ENCODE measurements at regions not wholly inside any gene's neighbourhood (a gene's known extent, or its start where the extent isn't known, plus 50 kb on each side); places are given as distances from the start of the nearest gene placed in this dataset.

- ATAC-seq: no peak
These were observed 257.7 kb downstream of the TXNL1 start for GRCh38 chr18:56380685-56381084.

GRCh38 chr18:56379256-56379655 lies 259.1 kb downstream of the TXNL1 start:
- no peak for ATAC-seq
- DNase-seq: no peak

More at GRCh38 chr18:56380685-56381084, 257.7 kb downstream of the TXNL1 start:
- no peak for DNase-seq

DNA sequence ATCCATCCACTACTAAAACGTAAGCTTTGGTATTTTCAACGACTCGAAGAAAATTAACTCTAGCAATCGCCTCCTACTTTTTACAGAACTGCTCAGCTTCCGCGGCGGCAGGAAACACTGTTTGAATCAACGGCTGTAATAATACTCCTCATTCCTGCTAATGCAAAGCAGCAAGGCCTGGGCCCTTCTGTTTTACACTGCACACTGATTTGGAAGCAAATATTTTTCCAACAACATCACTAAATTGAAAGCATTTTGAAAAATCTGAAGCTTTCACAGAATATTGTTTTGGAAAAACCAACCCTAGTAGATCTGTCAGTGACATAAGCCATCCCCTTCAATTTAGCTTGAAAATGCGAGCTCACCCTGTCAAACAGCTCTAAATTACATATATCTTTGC lies 261.2 kb downstream of the TXNL1 start:
- ATAC-seq (no peak), DNase-seq (no peak)

DNA sequence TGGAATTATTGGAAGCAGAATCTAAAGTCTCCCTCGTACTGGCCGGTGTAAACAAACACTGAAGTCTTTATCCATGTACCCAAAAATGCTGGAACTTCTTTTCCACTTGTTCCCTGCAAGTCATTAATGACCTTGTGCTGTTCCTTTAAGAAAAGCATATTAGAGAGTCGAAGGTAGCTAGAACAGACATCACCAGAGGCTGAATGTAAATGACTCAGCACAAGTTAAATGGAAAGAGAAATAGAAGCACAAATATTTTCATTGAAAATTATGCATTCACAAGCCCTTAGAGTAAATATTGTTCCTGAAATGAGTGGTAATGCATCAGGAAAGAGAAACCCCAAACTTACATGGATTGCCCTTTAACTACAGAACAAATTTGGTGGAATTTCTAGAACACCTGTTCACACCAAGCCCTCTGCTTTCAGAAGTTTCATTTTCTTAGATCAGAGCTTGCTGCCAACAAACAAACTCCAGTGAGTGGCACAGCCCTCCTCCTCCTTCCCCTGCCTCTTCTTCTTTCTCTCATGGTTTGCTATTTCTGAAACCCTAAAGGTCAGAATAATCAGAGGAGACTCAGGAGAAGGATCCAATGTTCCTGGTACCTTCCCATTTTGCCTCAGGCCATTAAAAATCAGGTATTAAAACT lies 264.3 kb downstream of the TXNL1 start:
- DNase-seq (no peak), ATAC-seq (no peak)

- DNase-seq (no peak), ATAC-seq (no peak)
These were observed 264.8 kb downstream of the TXNL1 start for GRCh38 chr18:56373601-56374000.

DNA sequence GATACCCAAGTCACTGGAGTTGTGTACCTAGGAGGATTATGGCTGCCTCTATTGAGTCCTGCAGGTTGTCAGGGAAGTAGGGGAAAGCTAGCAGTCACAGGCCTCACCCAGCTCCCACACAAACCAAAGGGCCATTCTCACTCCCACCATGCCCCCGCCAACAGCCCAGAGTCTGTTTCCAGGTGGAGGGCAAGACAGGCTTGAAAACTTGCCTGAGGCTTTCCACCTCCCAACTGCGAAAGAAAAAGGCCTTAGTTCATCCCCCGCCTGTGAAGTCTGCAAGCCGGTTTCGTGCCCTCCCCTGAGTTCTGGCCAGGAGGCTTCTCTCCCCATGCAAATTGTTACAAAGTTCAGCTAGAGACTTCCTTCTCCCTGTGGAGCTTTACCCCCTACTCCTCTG lies 270.3 kb downstream of the TXNL1 start:
- no peak for ATAC-seq

GRCh38 chr18:56358608-56359280 lies 279.6 kb downstream of the TXNL1 start:
- DNase-seq (no peak), ATAC-seq (no peak)

More for the DNA sequence above, 270.3 kb downstream of the TXNL1 start:
- no peak for DNase-seq

GRCh38 chr18:56353663-56354260 lies 284.6 kb downstream of the TXNL1 start:
- no peak for ATAC-seq
- no peak for DNase-seq

- DNase-seq (no peak), ATAC-seq (no peak)
These were observed 286.4 kb downstream of the TXNL1 start for GRCh38 chr18:56351911-56352500.

- ATAC-seq (no peak), DNase-seq (no peak)
These were observed 300.9 kb downstream of the TXNL1 start for GRCh38 chr18:56337507-56337906.

- ATAC-seq: no peak
These were observed 304.6 kb downstream of the TXNL1 start for GRCh38 chr18:56333839-56334238.

DNA sequence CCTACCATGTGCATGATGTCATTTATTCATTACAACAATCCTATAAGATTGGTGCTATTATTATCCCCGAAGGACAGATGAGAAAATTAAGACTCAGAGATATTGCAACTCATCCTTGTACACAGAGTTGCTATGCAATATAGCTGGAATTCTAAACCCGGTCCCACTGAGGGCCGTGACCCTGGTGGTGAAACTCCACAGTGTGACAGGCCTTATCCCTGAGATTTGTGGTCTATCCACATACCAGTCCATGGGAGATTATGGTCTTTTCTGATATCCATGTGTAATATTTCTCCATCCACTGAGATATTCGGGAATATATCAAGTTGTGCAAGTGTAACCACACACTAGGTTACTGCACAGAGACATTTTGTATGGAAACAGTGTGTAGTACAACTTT lies 305.2 kb downstream of the TXNL1 start:
- DNase-seq: no peak
- no peak for ATAC-seq

More at GRCh38 chr18:56333839-56334238, 304.6 kb downstream of the TXNL1 start:
- no peak for DNase-seq

DNA sequence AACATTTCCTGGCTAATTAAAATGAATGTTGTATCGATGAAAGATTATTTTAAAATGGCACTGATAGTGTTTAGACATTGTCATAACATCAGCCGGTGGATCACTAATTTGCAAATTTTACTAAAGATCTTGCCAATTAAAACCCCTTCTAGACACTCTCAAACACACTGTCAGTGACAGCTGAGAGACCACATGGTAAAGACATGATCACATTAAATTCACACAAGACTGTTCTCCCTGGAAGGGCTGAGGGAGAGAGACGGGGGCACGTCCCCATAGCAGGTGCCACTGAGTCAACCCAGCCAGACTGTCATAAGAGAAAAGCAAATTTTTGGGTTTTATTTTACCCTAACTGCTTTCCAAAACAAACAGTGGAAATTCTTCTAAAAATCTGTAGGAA lies 306.0 kb downstream of the TXNL1 start:
- ATAC-seq (no peak), DNase-seq (no peak)

DNA sequence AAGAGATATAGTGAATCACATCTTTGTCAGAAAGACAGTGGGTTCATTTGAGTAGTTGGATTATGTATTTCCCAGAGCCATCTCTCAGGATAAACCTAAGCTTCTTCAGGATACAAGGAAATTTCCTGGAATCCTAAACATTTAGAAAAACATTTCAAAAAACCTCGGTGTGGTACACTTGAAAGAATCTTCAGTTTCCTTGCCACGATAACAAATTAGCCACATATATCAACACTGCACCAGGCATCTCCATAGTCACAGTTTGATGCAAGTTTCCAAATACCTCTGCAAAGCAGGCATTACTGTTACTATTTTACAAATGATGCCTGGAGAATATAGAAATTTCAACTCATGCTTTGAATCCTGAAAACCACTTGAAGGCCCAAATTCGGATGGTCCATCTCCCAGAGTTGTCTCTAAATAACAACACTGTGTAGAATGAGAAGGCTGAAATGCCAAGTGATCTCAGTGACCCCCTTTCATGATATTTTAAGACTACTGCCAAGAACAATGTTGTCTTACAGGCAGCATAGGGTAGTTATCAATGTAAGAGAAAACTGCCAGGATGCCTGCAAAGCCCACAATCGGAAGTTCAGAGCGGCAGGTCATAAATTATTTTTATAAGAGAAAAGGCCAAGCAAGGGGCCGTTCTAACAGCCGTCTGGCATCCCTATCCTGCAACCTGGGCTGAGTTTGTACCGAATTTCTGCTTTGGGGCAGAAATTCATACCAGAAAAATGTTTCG lies 307.9 kb downstream of the TXNL1 start:
- DNase-seq: no peak
- no peak for ATAC-seq

DNA sequence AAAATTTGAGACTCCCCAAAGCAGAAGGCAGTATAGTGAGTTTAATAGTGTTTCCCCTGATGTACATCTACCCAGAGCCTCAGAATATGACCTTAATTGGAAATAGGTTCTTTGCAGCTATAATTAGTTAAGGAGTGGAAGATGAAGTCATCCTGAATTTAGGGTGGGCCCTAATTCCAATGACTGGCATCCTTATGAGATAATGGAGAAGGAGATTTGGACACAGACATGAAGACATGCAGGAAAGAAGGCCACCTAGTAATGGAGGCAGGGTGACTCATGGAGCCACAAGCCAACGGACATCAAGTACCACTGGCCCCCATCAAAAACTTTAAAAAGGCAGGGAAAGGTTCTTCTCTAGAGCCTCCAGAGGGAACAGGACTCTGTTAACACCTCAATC lies 308.9 kb downstream of the TXNL1 start:
- ATAC-seq: no peak
- no peak for DNase-seq

DNA sequence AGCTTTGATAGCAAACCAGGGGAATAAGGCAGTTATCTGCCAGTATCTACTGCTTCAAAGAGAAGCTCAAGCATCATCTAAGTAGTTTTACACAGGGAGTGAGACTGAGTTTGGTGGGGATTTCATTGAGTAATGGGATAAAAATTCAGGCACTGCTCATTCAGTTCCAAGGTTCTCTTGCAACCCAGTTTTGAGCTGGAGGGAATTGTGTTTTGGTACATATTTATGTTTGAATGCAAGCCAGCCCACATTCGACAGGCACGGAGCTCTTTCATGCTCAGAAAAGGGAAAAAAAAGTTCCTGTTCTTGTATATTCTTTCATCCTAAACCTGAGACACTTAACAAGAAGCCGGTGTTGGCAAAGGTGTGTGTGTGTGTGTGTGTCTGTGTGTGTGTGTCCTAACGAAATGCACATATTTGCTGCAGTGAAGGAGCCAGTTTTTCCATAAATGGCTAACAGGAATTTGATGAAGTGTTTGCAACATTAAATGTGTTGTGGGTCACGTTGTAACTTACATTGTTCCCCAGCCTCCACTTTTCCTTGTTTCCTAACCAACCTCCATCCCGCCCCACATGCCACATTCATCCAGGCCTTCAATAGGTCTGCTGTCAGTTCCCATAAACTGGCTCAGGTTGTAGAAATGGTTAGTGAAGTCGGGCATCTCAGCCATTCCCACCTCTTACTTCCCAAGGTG lies 311.1 kb downstream of the TXNL1 start:
- DNase-seq (no peak), ATAC-seq (no peak)

DNA sequence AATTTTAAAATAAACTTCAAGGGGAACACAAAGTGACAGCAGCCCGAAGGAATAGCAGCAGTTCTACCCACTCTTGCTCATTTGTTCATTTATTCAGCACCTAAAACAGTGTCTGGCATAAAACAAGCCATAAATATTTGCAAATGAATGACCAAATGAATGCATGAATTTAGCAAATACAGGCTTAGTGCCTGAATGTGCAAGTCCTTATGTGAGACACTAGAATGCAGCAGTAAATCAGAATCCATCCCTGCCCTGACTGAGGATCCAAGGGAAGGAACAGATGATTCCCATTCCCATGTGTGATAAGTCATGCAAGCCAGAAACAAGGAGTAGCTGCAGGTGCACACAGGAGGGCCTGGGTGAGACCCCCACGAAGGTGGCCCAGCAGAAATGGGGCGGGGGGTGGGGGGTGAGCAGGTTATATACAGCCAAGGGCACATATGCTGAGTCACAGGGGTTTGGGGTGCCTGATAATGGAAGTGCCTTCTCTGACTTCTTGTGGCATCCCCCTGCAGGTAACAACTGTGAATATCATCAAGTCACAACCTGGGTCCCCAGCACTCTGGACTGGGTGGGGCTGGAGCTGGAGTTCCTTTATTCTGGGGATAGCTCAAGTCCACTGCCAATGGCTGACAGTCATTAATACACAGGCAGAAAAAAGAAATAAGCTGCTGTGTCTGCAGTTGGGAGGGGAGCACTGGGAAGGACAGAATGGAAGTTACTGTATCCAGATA lies 311.9 kb downstream of the TXNL1 start:
- no peak for DNase-seq
- ATAC-seq: no peak

DNA sequence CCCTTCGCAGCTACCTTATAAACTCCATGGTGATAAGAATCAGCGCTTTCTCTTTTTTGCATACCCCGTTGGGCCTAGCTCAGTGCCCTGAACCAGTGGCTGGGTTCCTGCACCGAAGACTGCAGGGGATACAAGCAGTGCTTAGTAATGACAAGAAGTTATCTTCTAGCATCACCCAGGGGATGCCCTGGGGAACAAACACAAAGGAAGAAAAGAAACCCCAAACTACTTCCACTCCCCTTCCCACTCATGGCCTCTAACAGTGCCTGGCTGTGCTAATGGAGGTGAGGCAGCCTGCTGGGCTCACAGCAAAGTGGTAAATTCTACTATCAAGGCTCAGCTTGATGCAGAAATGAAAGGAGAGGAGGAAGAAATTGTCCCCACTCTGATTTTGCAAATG lies 314.7 kb downstream of the TXNL1 start:
- no peak for DNase-seq
- ATAC-seq: no peak

DNA sequence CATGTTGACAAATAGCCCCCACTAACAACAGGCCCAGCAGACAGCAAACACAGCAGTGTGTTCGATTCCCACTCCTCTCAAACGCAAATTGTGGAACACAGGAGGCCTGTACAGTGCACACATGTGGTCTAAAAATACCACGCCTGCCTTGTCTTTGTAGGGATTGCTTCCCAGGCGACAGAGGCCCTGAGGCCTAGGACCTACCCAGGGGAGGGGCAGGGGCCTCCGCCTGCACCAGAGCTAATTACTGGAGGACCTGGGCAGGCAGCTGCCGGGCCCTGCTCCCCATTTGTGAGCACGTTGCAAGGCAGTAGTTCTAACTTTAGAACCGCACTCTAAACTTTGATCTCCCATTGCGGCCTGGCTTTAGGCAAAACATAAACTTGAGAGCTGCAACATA lies 316.0 kb downstream of the TXNL1 start:
- ATAC-seq: no peak
- DNase-seq: no peak

- no peak for ATAC-seq
- DNase-seq: no peak
These were observed 316.9 kb downstream of the TXNL1 start for GRCh38 chr18:56321470-56321869.

GRCh38 chr18:56319953-56320352 lies 318.4 kb downstream of the TXNL1 start:
- ATAC-seq: no peak
- no peak for DNase-seq

All from stimulated activated naive CD8-positive, alpha-beta T cell treated with anti-CD3 and anti-CD28 coated beads, Interleukin-15, Interleukin-2, amounts not matched to agents 100 U/mL and 50 U/mL, for 24 hours (primary cell).